ENCODE measurements at regions not wholly inside any gene's neighbourhood (a gene's known extent, or its start where the extent isn't known, plus 50 kb on each side); places are given as distances from the start of the nearest gene placed in this dataset.
A peak's percentile ranks its signal among the peaks of the same experiment; 100 is the strongest.
"Not testable (repeated sequence)": the region's sequence is repeated elsewhere in the genome, so short reads cannot be mapped to it uniquely, and the experiment has no call there.

GRCh38 chr3:72660270-72661114, 187.8 kb downstream of the SHQ1 start:
- DNase-seq (ENCODE audit: low read depth, low spot score): no peak

GRCh38 chr3:72659596-72659995, 188.6 kb downstream of the SHQ1 start:
- DNase-seq (ENCODE audit: low read depth, low spot score): no peak

GRCh38 chr3:72659188-72659587, 189.1 kb downstream of the SHQ1 start:
- no peak for DNase-seq (ENCODE audit: low read depth, low spot score)

GRCh38 chr3:72658466-72659100, 189.7 kb downstream of the SHQ1 start:
- DNase-seq (ENCODE audit: low read depth, low spot score): no peak

DNA sequence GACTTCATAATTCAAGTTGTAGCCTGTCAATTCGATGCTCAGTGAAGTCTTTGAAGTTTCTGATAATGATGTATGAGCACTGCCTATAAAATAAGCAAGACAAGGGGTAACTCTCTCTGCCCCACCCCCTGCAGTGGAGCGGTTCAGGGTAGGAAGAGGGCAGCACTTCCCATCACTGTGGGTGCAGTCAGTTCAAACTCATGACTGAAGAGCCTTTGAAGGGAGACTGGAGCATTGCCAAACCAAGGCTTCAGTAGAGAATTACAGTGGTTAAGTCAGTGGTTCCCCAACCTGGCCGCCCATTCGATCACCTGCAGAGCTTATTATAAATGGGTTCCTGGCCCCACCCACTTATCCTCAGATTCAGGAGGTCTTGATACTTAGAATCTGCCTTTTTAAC, 190.6 kb downstream of the SHQ1 start:
- DNase-seq (ENCODE audit: low read depth, low spot score): no peak

GRCh38 chr3:72655723-72656122, 192.5 kb downstream of the SHQ1 start:
- no peak for DNase-seq (ENCODE audit: low read depth, low spot score)

- peak; percentile 85 for DNase-seq (ENCODE audit: low read depth, low spot score)
Measured at GRCh38 chr3:72655131-72655551, 193.1 kb downstream of the SHQ1 start.

- DNase-seq (ENCODE audit: low read depth, low spot score): no peak
Measured at GRCh38 chr3:72652395-72652794, 195.8 kb downstream of the SHQ1 start.

DNA sequence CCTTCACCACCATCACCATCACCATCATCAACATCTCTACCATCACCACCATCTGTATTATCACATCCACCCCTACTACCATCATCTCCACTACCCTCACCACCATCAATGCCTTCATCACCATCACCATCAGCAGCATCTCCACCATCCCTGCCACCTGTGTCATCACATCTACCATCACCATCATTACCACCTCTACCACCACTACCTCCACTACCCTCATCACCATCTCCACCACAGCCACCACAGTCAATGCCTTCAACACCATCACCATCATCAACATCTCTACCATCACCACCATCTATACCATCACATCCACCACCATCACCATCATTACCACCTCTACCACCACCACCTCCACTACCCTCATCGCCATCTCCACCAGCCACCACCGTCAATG, 196.7 kb downstream of the SHQ1 start:
- DNase-seq (ENCODE audit: low read depth, low spot score): no peak

GRCh38 chr3:72646263-72646662, 202.0 kb downstream of the SHQ1 start:
- no peak for DNase-seq (ENCODE audit: low read depth, low spot score)

DNA sequence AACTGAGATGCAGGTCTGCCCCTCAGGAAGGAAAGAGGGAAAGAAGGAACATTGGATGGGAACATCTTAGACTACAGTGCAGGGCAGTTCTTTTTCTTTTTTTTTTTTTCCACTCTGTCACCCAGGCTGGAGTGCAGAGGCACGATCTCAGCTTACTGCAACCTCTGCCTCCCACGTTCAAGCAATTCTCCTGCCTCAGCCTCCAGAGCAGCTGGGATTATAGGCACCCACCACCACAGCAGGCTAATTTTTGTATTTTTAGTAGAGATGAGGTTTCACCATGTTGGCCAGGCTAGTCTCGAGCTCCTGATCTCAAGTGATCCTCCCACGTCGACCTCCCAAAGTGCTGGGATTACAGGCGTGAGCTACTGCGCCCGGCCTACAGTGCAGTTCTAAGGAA, 204.6 kb downstream of the SHQ1 start:
- DNase-seq (ENCODE audit: low read depth, low spot score): not testable (repeated sequence)

- no peak for DNase-seq (ENCODE audit: low read depth, low spot score)
Measured at GRCh38 chr3:72641684-72642083, 206.6 kb downstream of the SHQ1 start.

DNA sequence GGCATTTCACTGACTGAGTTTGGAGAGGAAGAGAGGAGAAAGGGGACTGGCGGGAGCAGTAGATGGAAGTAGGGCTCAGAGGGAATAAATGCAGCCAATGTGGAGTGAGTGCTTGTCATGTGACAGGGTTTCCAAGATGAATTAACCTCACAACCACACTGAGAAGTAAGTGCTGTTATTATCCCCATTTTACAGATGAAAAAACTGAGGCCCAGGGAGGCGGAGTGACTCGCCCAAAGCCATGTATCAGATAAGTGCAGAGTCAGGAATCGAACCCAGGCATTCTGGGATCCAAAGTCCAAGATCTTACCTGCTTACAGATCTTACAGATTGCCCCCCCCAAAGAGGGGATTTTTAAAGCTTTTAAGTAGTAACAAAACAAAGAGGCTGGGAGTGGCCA, 207.2 kb downstream of the SHQ1 start:
- DNase-seq (ENCODE audit: low read depth, low spot score): no peak

DNA sequence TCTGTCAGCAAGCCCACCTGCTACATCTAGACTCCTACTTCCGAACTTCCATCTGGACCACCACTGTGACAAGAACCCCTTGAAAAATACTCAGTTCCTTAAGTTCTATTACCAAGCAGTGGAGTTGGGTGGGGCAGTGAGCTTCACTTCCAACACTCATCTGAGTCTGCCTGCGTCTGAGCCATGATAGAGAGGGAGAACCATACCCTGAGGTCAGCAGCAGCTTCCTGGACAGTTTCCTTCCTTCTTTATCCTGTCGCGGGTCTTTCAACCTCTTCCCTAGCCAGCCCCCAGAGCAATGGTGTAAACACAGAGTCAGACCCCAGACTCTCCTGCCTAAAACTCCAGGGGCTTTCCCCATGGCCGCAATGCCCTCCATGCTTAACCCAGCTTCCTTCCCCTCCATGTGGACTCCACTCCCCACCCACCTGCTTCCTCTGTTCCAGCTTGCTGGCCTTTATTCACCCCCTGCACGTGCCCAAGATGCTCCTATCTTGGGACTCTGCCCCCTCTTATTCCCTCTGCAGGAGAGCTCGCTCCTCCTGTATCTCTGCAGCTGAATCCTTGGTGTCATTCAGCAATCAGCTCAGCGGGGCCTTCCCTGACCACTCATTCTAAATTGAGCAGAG, 211.2 kb downstream of the SHQ1 start:
- no peak for DNase-seq (ENCODE audit: low read depth, low spot score)

GRCh38 chr3:72635551-72635950, 212.7 kb downstream of the SHQ1 start:
- no peak for DNase-seq (ENCODE audit: low read depth, low spot score)

GRCh38 chr3:72634128-72634527, 214.1 kb downstream of the SHQ1 start:
- DNase-seq (ENCODE audit: low read depth, low spot score): no peak

DNA sequence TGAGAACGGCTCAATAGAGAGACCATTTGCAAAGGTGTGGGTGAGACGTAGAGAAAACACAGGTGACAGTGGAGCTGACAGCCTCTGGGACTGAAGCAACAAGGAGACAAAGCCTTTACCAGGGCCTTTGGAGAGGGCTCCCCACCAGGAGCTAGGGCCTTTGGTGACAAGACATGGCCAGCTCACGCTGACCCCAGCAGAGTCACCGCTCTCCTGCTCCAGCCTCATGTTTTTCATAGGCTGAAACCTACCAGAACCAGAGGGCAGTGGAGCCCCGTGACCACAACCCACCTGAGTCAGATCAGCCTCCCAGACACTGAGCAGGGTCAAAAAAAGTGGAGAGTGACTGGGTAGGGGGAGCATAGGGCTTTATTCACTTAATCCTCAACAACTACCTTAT, 214.7 kb downstream of the SHQ1 start:
- DNase-seq (ENCODE audit: low read depth, low spot score): no peak

DNA sequence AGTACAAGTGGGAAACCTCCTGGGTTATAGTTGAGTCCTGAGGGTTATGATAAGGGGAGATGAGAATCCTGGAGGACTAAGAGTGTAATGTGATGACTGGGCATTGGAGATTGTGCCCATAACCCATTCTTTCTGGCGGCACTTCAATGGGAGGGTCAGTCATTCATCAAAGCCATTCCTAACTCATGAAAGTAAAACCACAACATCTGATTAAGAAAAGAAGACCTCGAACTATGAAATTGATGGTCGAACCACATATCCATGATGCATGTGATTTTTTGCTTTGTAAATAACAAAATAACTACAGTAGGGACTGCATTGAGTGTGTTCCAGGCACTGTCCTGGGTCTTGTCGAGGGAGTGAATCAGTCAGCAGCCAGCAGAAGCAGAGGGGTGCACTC, 215.1 kb downstream of the SHQ1 start:
- no peak for DNase-seq (ENCODE audit: low read depth, low spot score)

DNA sequence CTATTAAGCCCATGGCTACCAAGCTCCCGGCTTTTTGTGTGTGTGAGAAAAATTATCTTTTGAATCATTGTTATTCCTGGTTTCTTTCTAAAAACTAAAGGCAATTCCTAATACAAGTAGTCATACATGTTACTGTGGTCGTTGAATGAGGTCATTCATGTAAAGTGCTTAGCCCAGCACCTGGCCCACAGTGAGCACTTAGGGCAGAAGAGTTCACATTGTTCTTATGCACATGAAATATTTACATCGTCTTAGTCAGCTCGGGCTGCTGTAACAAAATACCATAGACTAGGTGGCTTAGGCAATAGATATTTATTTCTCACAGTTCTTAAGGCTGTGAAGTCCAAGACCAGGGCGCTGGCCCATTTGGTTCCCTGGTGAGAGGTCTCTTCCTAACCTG, 216.1 kb downstream of the SHQ1 start:
- DNase-seq (ENCODE audit: low read depth, low spot score): no peak

DNA sequence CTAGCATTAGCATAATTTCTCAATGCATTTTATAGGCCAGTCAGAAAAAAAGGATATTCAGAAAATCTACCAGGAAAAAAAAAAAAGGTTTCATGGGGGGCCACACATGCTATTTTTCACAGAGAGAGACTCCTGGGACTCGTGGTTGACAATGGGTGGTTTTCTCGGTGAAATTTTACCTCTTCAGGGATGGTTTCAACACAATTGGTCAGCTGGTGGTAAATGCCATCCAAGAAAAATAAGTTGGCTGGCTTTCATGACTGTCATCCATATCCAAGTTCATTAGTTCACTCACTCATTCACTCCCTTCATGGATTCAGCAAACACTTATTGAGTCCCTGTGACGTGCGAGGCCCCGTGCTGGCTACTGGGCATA, 217.3 kb downstream of the SHQ1 start:
- no peak for DNase-seq (ENCODE audit: low read depth, low spot score)

DNA sequence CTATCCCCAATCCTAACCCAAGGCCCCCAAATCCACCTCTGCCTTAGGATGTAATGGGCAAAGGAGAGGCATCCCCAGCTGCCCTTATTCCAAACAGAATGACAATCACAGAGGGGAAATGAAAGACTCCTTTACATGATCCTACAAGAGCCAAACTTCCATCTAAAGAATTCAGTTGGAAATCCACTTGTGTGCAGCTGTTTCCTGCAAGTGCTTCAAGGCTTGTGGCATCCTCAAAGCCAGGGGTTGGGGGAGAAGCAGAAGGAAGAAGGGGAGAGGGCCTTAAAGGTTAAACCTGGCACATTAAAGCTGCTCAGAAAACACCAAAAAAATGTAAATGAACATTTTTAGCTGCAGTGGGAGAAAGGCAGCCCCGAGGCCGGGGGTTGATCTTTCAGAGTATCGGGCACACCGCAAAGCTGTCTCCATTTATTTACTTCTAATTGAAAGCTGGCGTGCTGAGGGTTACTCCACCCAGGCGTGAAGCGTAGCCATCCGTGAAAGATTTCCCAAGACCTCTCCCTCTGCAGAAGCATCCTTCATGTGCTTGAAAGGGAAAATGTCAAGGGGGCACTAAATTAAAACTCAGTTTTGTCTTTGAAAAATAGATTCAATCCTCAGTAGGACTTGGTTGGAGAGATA, 217.8 kb downstream of the SHQ1 start:
- no peak for DNase-seq (ENCODE audit: low read depth, low spot score)

DNA sequence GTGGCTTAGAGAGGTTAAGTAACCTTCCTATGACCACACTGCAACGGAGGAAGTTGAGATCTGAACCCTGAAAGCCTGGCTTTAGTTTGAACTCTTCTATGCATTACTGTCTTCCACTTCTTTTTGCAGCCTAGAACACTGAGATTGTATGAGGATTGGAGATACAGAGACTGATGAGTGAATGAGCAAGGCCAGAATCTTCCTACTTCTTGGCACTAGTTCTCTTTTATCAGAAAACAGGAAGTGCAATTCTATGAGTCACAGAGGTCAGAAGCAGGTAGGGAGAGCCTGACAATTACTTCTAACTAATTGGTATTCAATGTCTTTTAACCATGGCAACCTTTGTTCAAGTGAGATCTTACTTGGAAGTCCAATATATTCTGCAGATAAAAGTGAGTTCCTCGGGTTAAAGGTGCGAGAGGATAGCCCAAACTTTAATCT, 219.0 kb downstream of the SHQ1 start:
- DNase-seq (ENCODE audit: low read depth, low spot score): no peak
